HG03135 (cell line): ENCODE measurements at regions not wholly inside any gene's neighbourhood (a gene's known extent, or its start where the extent isn't known, plus 50 kb on each side); places are given as distances from the start of the nearest gene placed in this dataset.

ENCODE experiments used
- ATAC-seq: cut with Tn5 transposase; IDR thresholded peaks from one replicate; pipeline ENCODE4 v1.9.1; 2021; ENCODE audit warnings: mild to moderate bottlenecking, moderate library complexity; ENCODE audit not compliant: unreplicated experiment

GRCh38 chr10:28077889-28078288 is 79.0 kb upstream of the ODAD2 start:
- ATAC-seq = no peak

GRCh38 chr10:28075424-28075823 is 76.5 kb upstream of the ODAD2 start:
- ATAC-seq = no peak

DNA sequence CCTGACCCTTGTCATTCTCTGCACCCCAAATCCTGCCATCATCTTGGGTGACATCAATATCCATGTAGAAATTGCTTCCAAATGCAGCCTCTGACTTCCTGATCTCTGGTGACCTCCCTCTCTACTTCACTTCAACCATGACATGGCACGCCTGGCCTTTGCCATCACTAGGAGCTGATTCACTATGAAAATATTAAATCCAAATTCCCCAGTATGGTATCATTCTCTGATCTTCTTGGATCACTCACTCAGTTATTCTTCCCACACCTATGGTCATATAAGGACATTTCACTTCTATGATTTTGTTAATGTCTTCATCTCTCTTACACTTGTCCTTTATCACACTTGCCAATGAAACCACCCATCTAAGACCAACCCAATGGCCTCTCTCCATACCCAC is 73.7 kb upstream of the ODAD2 start:
- ATAC-seq = no peak

- no peak for ATAC-seq
These were observed 61.2 kb upstream of the ODAD2 start for GRCh38 chr10:28060031-28060607.

- ATAC-seq = no peak
These were observed 59.9 kb upstream of the ODAD2 start for GRCh38 chr10:28058746-28059145.

- no peak for ATAC-seq
These were observed 55.5 kb upstream of the ODAD2 start for GRCh38 chr10:28054228-28054860.

GRCh38 chr10:28049286-28049685 is 50.4 kb upstream of the ODAD2 start:
- ATAC-seq = no peak
